ENCODE measurements at regions not wholly inside any gene's neighbourhood (a gene's known extent, or its start where the extent isn't known, plus 50 kb on each side); places are given as distances from the start of the nearest gene placed in this dataset.

DNA sequence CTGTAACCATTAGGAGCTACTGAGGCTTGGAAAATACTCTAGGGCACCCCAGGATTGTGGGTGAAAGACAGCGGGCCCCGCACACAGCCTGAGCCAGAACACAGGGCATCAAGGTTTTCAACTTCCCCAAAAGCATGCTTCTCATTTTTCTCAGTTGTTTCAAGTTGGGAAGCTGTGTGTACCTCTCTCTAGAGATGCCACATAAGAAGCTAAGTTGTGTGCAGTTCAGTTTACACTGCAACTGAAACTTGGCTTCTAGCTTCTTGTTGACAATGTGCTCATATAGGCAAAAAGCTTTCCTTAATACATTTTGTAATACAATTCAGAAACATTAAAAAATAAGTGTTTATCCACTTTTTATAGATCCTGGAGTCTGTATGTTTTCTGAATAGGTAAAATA lies 88.1 kb upstream of the PTPRR start:
- TF ChIP-seq CTCF (IDR thresholded peaks at IDR 0.05): no peak
- TF ChIP-seq EZH2 (IDR thresholded peaks at IDR 0.05; ENCODE audit: borderline replicate concordance, insufficient read depth, low read depth, low read length, poor library complexity, severe bottlenecking): no peak
